COLO829 (cell line): ENCODE measurements at regions not wholly inside any gene's neighbourhood (a gene's known extent, or its start where the extent isn't known, plus 50 kb on each side); places are given as distances from the start of the nearest gene placed in this dataset.

Source experiments
- DNase-seq: peaks from one replicate; pipeline ENCODE4 v3.0.0; 2012; ENCODE audit warnings: low spot score

GRCh38 chr14:71574976-71575375 lies 357.3 kb upstream of the RGS6 start:
- DNase-seq: peak; percentile 75

GRCh38 chr14:71576472-71576871 lies 355.8 kb upstream of the RGS6 start:
- no peak for DNase-seq

- DNase-seq: no peak
Measured at GRCh38 chr14:71579331-71579730, 352.9 kb upstream of the RGS6 start.

- DNase-seq: no peak
Measured at GRCh38 chr14:71582705-71583104, 349.5 kb upstream of the RGS6 start.

GRCh38 chr14:71583194-71583593 lies 349.0 kb upstream of the RGS6 start:
- DNase-seq: no peak

GRCh38 chr14:71583705-71584104 lies 348.5 kb upstream of the RGS6 start:
- no peak for DNase-seq

- DNase-seq: no peak
Measured at GRCh38 chr14:71585361-71585760, 346.9 kb upstream of the RGS6 start.

- DNase-seq: no peak
Measured at GRCh38 chr14:71586131-71586897, 345.9 kb upstream of the RGS6 start.

- no peak for DNase-seq
Measured at GRCh38 chr14:71588028-71588427, 344.2 kb upstream of the RGS6 start.

GRCh38 chr14:71588576-71589215 lies 343.5 kb upstream of the RGS6 start:
- DNase-seq: no peak

GRCh38 chr14:71589609-71590008 lies 342.6 kb upstream of the RGS6 start:
- DNase-seq: no peak

- DNase-seq: no peak
Measured at GRCh38 chr14:71590131-71590530, 342.1 kb upstream of the RGS6 start.

- DNase-seq: no peak
Measured at GRCh38 chr14:71591231-71591630, 341.0 kb upstream of the RGS6 start.

- peak; percentile 27 for DNase-seq
Measured at GRCh38 chr14:71591929-71592328, 340.3 kb upstream of the RGS6 start.

GRCh38 chr14:71592361-71592760 lies 339.9 kb upstream of the RGS6 start:
- DNase-seq: no peak

- DNase-seq: no peak
Measured at GRCh38 chr14:71593966-71594365, 338.3 kb upstream of the RGS6 start.

- DNase-seq: no peak
Measured at GRCh38 chr14:71594821-71595220, 337.4 kb upstream of the RGS6 start.

GRCh38 chr14:71595441-71595840 lies 336.8 kb upstream of the RGS6 start:
- DNase-seq: no peak

GRCh38 chr14:71597287-71597920 lies 334.8 kb upstream of the RGS6 start:
- DNase-seq: no peak

GRCh38 chr14:71597955-71598660 lies 334.1 kb upstream of the RGS6 start:
- DNase-seq: no peak

GRCh38 chr14:71600309-71600708 lies 331.9 kb upstream of the RGS6 start:
- DNase-seq: no peak

- DNase-seq: no peak
Measured at GRCh38 chr14:71602524-71602923, 329.7 kb upstream of the RGS6 start.

- DNase-seq: no peak
Measured at GRCh38 chr14:71604231-71604630, 328.0 kb upstream of the RGS6 start.
